ENCODE measurements at regions not wholly inside any gene's neighbourhood (a gene's known extent, or its start where the extent isn't known, plus 50 kb on each side); places are given as distances from the start of the nearest gene placed in this dataset.
"Not testable (repeated sequence)": the region's sequence is repeated elsewhere in the genome, so short reads cannot be mapped to it uniquely, and the experiment has no call there.

DNA sequence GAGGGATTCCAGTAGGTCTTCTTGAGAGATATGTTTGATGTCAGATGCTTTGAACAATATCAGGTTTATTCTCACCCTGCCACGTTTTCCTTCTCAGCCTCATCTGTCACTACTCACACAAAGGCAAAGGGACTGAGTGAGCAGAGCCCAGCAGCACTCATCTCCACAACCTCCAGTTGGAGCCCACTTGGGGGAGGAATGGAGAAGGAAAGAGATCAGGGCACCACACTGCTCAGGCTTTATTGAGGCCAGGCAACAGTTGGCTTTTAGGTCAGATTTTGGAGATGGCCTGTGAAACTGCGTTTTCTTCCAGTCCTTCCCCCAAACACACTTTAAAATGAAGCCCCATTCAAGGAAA, 57.3 kb upstream of the SEC22B start:
- H4K20me1 ChIP-seq (ENCODE audit: control insufficient read depth, insufficient read depth, insufficient read length), result not testable (repeated sequence)

DNA sequence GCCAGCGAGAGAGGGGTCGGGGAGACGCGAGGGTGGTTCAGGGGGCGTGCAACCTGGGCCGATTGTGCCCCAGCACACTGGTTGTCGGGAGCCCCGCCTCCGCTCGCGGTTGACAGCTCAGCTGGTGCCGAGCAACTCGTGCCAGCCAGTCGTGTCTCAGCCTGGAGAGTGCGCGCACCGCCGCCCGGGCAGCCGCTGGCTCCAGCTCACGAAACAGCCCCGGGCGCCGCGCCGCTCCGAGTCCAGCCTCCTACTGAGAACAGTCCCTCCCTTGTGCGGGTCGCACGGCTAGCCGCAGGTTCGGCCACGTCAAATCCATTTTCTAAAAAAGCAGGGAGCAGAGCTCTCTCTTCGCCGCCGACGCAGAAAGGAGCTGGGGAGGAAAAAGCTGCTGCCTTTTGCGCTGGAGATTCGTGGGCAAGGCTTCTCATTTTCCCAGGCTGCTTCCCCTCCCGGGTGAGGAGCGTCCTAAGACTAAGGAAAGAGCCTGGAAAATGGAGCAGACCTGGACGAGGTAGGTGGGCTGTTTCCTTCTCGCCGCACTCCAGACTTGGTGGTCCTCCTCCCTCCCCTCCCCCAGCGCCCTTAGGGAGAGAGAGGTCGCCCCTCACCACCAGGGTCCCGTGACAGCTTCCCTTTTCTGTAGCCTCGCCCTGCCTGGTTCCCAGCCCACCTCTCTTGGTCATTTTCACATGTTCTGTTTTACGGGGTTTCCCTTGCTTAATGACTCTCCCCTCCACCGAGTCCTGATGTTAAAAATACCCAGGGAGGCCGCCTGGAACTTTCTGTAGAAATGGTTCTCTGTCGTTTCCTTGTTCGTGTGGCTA, 56.7 kb upstream of the SEC22B start:
- no CpG with 5 or more reads among the region's 53 CpGs for WGBS (ENCODE audit: extremely low coverage, insufficient read length, low lambda C conversion rate)
- H3K27ac Mint-ChIP-seq; H3K27me3 Mint-ChIP-seq (ENCODE audit: low read depth): not testable (repeated sequence)

More for the DNA sequence above, 57.3 kb upstream of the SEC22B start:
- H3K9me3 ChIP-seq (ENCODE audit: control insufficient read depth, low read depth, low read length); H3K27me3 Mint-ChIP-seq (ENCODE audit: low read depth); H3K4me1 ChIP-seq (ENCODE audit: insufficient read depth, low read length); H2BK5ac ChIP-seq (ENCODE audit: insufficient read length, low read length); H3T11ph ChIP-seq (ENCODE audit: low read length); H3K9ac ChIP-seq (ENCODE audit: extremely low read depth, insufficient read length, low read length); H3K79me1 ChIP-seq (ENCODE audit: insufficient read depth, low read depth, low read length, poor library complexity, severe bottlenecking); H4K8ac ChIP-seq (replicated peaks; ENCODE audit: insufficient read length, low read depth, low read length); H3K14ac ChIP-seq (ENCODE audit: insufficient read depth, low read length); H3K18ac ChIP-seq (ENCODE audit: insufficient read length, low read depth, low read length); H3K79me2 ChIP-seq (ENCODE audit: insufficient read depth, low read length); H3K27me3 ChIP-seq (ENCODE audit: insufficient read depth, low read length); H2AK5ac ChIP-seq (ENCODE audit: insufficient read length, low read length); H2BK20ac ChIP-seq (ENCODE audit: low read depth, low read length, poor library complexity, severe bottlenecking); H3K23ac ChIP-seq (ENCODE audit: insufficient read length, low read depth, low read length); H3K36me3 Mint-ChIP-seq (ENCODE audit: insufficient read depth in 1 of 3, low read depth in 3 of 3); H4K5ac ChIP-seq (ENCODE audit: insufficient read length, low read depth, low read length); H2BK120ac ChIP-seq (ENCODE audit: low read depth, low read length, poor library complexity, severe bottlenecking); DNase-seq; H2BK15ac ChIP-seq (ENCODE audit: low read depth, low read length); H3K56ac ChIP-seq (ENCODE audit: insufficient read length, low read depth, low read length); H3K4me3 Mint-ChIP-seq; H3K27ac Mint-ChIP-seq; H3K4ac ChIP-seq (ENCODE audit: low read depth, low read length); H3K9me3 Mint-ChIP-seq; H3K4me1 Mint-ChIP-seq; H2BK12ac ChIP-seq (ENCODE audit: insufficient read length, low read depth, low read length); H4K91ac ChIP-seq (ENCODE audit: insufficient read length, low read depth, low read length); H3K23me2 ChIP-seq (ENCODE audit: insufficient read length, low read depth, low read length, poor library complexity, severe bottlenecking); H2AFZ ChIP-seq (ENCODE audit: low read length); H3K4me2 ChIP-seq (ENCODE audit: insufficient read depth, insufficient read length, low read length); H3K27ac ChIP-seq (ENCODE audit: insufficient read length, low read depth, low read length): not testable (repeated sequence)
- no CpG with 5 or more reads among the region's 2 CpGs for WGBS (ENCODE audit: extremely low coverage, insufficient read length, low lambda C conversion rate)

More for the DNA sequence above, 56.7 kb upstream of the SEC22B start:
- not testable (repeated sequence) for H2AFZ ChIP-seq (ENCODE audit: low read length); H4K5ac ChIP-seq (ENCODE audit: insufficient read length, low read depth, low read length); H3K4me3 Mint-ChIP-seq; H3K36me3 Mint-ChIP-seq (ENCODE audit: insufficient read depth in 1 of 3, low read depth in 3 of 3); H2BK12ac ChIP-seq (ENCODE audit: insufficient read length, low read depth, low read length); H3K27ac ChIP-seq (ENCODE audit: insufficient read length, low read depth, low read length); H4K91ac ChIP-seq (ENCODE audit: insufficient read length, low read depth, low read length); H3T11ph ChIP-seq (ENCODE audit: low read length); H3K79me1 ChIP-seq (ENCODE audit: insufficient read depth, low read depth, low read length, poor library complexity, severe bottlenecking); H3K56ac ChIP-seq (ENCODE audit: insufficient read length, low read depth, low read length); H4K8ac ChIP-seq (replicated peaks; ENCODE audit: insufficient read length, low read depth, low read length); H2BK20ac ChIP-seq (ENCODE audit: low read depth, low read length, poor library complexity, severe bottlenecking); H3K23ac ChIP-seq (ENCODE audit: insufficient read length, low read depth, low read length); H3K79me2 ChIP-seq (ENCODE audit: insufficient read depth, low read length); H3K9me3 Mint-ChIP-seq; DNase-seq; H3K14ac ChIP-seq (ENCODE audit: insufficient read depth, low read length); H3K9ac ChIP-seq (ENCODE audit: extremely low read depth, insufficient read length, low read length); H4K20me1 ChIP-seq (ENCODE audit: control insufficient read depth, insufficient read depth, insufficient read length); H2AK5ac ChIP-seq (ENCODE audit: insufficient read length, low read length); H3K4me1 Mint-ChIP-seq; H3K18ac ChIP-seq (ENCODE audit: insufficient read length, low read depth, low read length); H2BK5ac ChIP-seq (ENCODE audit: insufficient read length, low read length); H3K9me3 ChIP-seq (ENCODE audit: control insufficient read depth, low read depth, low read length); H2BK15ac ChIP-seq (ENCODE audit: low read depth, low read length); H3K4ac ChIP-seq (ENCODE audit: low read depth, low read length); H2BK120ac ChIP-seq (ENCODE audit: low read depth, low read length, poor library complexity, severe bottlenecking); H3K27me3 ChIP-seq (ENCODE audit: insufficient read depth, low read length); H3K4me1 ChIP-seq (ENCODE audit: insufficient read depth, low read length); H3K23me2 ChIP-seq (ENCODE audit: insufficient read length, low read depth, low read length, poor library complexity, severe bottlenecking); H3K4me2 ChIP-seq (ENCODE audit: insufficient read depth, insufficient read length, low read length)

All from H9 (cell line).